ENCODE measurements at regions not wholly inside any gene's neighbourhood (a gene's known extent, or its start where the extent isn't known, plus 50 kb on each side); places are given as distances from the start of the nearest gene placed in this dataset.

- Histone ChIP-seq H3K36me3 (ENCODE audit: control insufficient read depth, insufficient read depth, low read length) (no peaks in the 10 kb centered on the region), H3K4me3 (ENCODE audit: low read depth, low read length) (no peak overlapping the region), H3K4me1 (no peaks in the 10 kb centered on the region), H3K27me3 (replicated peaks; ENCODE audit: control insufficient read depth, insufficient read depth, low read length) (no peaks in the 10 kb centered on the region), H3K9me3 (no peaks in the 10 kb centered on the region)
- Mint-ChIP-seq H3K9me3 (ENCODE audit: unreplicated experiment) (no peaks in the 10 kb centered on the region), H3K27me3 (ENCODE audit: insufficient read depth, unreplicated experiment) (no peaks in the 10 kb centered on the region), H3K4me1 (ENCODE audit: low read depth, unreplicated experiment) (no peaks in the 10 kb centered on the region), H3K4me3 (ENCODE audit: unreplicated experiment) (no peak overlapping the region), H3K36me3 (ENCODE audit: insufficient read depth, unreplicated experiment) (no peaks in the 10 kb centered on the region), H3K27ac (ENCODE audit: unreplicated experiment) (no peak overlapping the region)
- ChIA-PET POLR2A (no interaction called here), CTCF (no interaction called here)
- no peak for TF ChIP-seq CTCF (IDR thresholded peaks at IDR 0.05; ENCODE audit: insufficient read depth in 1 of 2, low read depth in 1 of 2, low read length in 1 of 2, severe bottlenecking in 1 of 2, unreplicated experiment in 1 of 2)
- no TSS peak for BruUV-seq (replicated peaks)
- DNase-seq = no peak
- intact Hi-C loops (cut with micrococcal nuclease; ENCODE audit: unreplicated experiment) = no loop called here
These were observed 60.9 kb upstream of the PSMA6 start for GRCh38 chr14:35231207-35231760.

- no peak for DNase-seq
- no peaks in the 10 kb centered on the region for H3K36me3 ChIP-seq (ENCODE audit: control insufficient read depth, insufficient read depth, low read length)
- H3K36me3 Mint-ChIP-seq (ENCODE audit: insufficient read depth, unreplicated experiment) = no peaks in the 10 kb centered on the region
- no peaks in the 10 kb centered on the region for H3K27me3 ChIP-seq (replicated peaks; ENCODE audit: control insufficient read depth, insufficient read depth, low read length)
- CTCF ChIA-PET = no interaction called here
- H3K9me3 ChIP-seq = no peaks in the 10 kb centered on the region
- no peaks in the 10 kb centered on the region for H3K4me1 ChIP-seq
- BruUV-seq (replicated peaks) = no TSS peak
- H3K4me3 Mint-ChIP-seq (ENCODE audit: unreplicated experiment) = no peak overlapping the region
- H3K9me3 Mint-ChIP-seq (ENCODE audit: unreplicated experiment) = no peaks in the 10 kb centered on the region
- H3K27ac Mint-ChIP-seq (ENCODE audit: unreplicated experiment) = no peak overlapping the region
- no peaks in the 10 kb centered on the region for H3K27me3 Mint-ChIP-seq (ENCODE audit: insufficient read depth, unreplicated experiment)
- POLR2A ChIA-PET = no interaction called here
- no peaks in the 10 kb centered on the region for H3K4me1 Mint-ChIP-seq (ENCODE audit: low read depth, unreplicated experiment)
- TF ChIP-seq CTCF (IDR thresholded peaks at IDR 0.05; ENCODE audit: insufficient read depth in 1 of 2, low read depth in 1 of 2, low read length in 1 of 2, severe bottlenecking in 1 of 2, unreplicated experiment in 1 of 2) = no peak
- no peak overlapping the region for H3K4me3 ChIP-seq (ENCODE audit: low read depth, low read length)
- intact Hi-C loops (cut with micrococcal nuclease; ENCODE audit: unreplicated experiment) = no loop called here
These were observed 58.0 kb upstream of the PSMA6 start for GRCh38 chr14:35234012-35234805.

- no peaks in the 10 kb centered on the region for H3K27me3 Mint-ChIP-seq (ENCODE audit: insufficient read depth, unreplicated experiment)
- no peaks in the 10 kb centered on the region for H3K4me1 Mint-ChIP-seq (ENCODE audit: low read depth, unreplicated experiment)
- H3K4me3 Mint-ChIP-seq (ENCODE audit: unreplicated experiment) = no peak overlapping the region
- no TSS peak for BruUV-seq (replicated peaks)
- Histone ChIP-seq H3K36me3 (ENCODE audit: control insufficient read depth, insufficient read depth, low read length) (no peaks in the 10 kb centered on the region), H3K9me3 (no peaks in the 10 kb centered on the region), H3K27me3 (replicated peaks; ENCODE audit: control insufficient read depth, insufficient read depth, low read length) (no peaks in the 10 kb centered on the region), H3K4me1 (no peaks in the 10 kb centered on the region), H3K4me3 (ENCODE audit: low read depth, low read length) (no peak overlapping the region)
- ChIA-PET CTCF (no interaction called here), POLR2A (no interaction called here)
- peaks cover 4% of the 10 kb centered on the region for H3K36me3 Mint-ChIP-seq (ENCODE audit: insufficient read depth, unreplicated experiment)
- no peaks in the 10 kb centered on the region for H3K9me3 Mint-ChIP-seq (ENCODE audit: unreplicated experiment)
- intact Hi-C loops (cut with micrococcal nuclease; ENCODE audit: unreplicated experiment) = no loop called here
- TF ChIP-seq CTCF (IDR thresholded peaks at IDR 0.05; ENCODE audit: insufficient read depth in 1 of 2, low read depth in 1 of 2, low read length in 1 of 2, severe bottlenecking in 1 of 2, unreplicated experiment in 1 of 2) = no peak
- H3K27ac Mint-ChIP-seq (ENCODE audit: unreplicated experiment) = no peak overlapping the region
- no peak for DNase-seq
These were observed 56.3 kb upstream of the PSMA6 start for GRCh38 chr14:35235840-35236239.

Data from Caco-2 (cell line).